GM10847 (cell line): ENCODE measurements at regions not wholly inside any gene's neighbourhood (a gene's known extent, or its start where the extent isn't known, plus 50 kb on each side); places are given as distances from the start of the nearest gene placed in this dataset.

Experiments used
- POLR2A ChIP-seq: IDR thresholded peaks from 2 replicates; pipeline ENCODE4 v1.6.1; 2011; ENCODE audit not compliant: insufficient read length; ENCODE audit errors: extremely low read depth

- TF ChIP-seq POLR2A = no peak
Observed at GRCh38 chr14:53692885-53693284, 263.7 kb downstream of the BMP4 start.

DNA sequence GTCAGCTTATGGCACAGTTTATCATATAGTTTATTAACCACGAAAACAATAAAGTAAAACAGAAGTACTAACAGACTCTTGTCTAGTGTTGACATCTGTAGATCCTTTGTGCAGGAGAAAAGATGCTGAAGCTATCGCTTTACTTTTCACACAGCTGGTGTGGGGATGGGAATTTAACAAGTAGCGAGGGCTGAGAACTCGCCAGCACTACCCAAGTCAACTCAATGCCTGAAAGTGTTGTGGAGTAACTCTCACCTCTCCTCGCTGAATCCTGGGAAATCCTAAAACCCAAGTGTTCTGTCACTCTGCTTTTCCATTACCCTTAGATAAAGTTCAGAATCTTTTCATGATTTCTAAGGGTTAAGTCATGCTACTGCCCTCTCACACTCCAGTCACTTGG, 264.2 kb downstream of the BMP4 start:
- TF ChIP-seq POLR2A = no peak

DNA sequence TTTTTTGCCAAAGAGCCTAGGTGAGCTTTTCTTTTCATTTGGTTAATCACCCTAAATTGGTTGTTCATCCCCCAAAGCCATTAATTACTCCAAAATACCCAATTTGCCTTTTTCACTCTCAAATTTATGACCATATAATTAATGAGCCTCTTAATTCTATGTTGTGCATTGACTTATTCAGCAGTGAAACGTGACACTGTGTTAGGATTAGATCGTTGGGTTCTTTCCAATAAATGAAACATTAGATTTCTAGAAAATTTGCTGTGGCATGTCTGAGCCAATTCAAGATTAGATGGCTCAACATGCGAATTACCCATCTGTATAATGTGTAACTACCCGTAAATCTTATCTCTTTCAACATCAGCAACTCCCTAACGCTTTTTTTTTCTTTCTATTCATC, 273.4 kb downstream of the BMP4 start:
- TF ChIP-seq POLR2A = no peak

DNA sequence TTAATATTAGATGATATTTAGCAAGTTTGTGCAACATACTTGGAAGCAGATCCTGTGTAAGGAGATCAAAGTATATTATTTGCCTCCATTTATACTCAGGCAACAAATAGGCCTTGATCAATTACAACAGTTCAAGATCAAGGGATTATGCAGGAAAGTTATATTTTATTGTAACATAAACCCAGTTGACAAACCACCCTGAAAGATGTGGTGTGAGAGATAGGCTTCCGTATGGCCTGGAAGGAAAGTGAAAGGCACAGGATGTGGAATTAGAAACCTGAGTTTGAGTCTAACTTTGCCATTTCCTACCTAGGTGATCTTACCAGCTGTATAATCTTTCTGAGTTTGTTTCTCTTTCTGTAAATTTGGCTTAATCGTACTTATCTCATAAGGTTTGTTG, 284.1 kb downstream of the BMP4 start:
- no peak for TF ChIP-seq POLR2A

DNA sequence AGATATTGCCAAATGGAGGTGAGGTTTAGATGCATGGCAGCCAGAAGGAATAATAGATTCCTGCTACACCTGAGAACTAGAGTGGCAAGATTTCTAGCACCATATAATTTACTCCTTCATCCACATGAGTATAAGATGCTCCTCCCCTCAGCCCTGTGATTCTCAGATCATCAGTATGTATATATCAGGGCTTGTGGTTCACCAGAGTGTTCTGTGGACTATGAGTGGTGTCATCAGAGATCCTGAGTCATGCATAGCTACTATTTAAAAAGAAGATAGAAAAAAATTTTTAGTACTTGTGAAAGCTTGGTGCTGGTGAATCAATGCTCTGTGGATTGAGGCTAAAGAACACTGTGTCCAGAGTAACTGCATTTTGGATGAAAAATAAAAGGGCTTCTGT, 285.9 kb downstream of the BMP4 start:
- TF ChIP-seq POLR2A = no peak

- TF ChIP-seq POLR2A = no peak
Observed at GRCh38 chr14:53668897-53669296, 287.7 kb downstream of the BMP4 start.

GRCh38 chr14:53663709-53664108, 292.9 kb downstream of the BMP4 start:
- TF ChIP-seq POLR2A = no peak

DNA sequence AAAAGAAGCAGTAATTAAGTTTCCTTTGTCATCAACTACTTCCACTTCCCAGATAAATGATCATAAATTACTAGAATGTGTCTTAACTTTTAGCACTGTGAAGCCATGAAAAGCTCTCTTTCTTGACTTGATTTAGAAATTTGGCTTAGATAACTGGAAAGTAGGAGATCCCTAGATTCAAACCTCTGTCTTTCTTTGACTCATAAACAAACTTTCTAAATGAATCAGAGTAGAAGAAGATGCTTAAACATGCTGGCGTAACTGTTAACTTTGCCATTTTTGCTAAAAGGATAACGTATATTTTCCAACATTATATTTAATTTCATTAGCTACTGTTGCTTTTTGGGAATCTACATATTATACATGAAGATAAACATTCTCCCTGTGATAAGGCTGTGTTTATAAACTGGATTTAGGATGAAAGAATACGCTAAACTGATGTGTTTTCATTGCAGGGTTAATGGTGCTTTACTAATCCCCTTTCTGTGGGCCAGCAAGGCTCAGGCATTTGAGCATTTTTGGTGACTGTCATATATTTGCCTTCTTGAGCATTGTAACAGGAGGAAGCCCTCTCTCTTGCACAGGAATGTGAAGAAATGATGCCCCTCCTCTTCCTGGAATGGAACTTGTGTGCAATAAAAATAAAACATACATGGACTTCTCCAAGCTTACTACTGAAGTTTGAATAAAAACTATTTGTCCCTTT, 301.4 kb downstream of the BMP4 start:
- TF ChIP-seq POLR2A = no peak

DNA sequence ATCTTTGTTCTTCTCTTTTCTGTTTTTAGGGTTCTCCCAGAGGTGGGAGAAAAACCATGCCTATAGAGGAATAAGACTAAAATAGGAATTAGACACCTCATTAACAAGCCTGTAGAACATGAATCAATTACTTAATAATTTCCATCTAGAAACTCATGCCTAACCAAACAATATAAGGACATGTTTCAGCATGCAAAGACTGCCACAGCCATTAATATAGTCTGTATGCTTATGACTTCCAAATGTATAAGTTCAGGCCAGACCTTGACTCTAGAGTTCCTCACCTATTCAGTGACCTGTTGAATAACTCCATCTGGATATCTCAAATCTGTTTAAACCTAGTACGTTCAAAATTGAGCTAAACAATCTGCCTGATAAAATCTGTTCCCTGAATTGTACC, 304.6 kb downstream of the BMP4 start:
- TF ChIP-seq POLR2A = no peak

- TF ChIP-seq POLR2A = no peak
Observed at GRCh38 chr14:53651096-53651740, 305.4 kb downstream of the BMP4 start.

GRCh38 chr14:53646925-53647324, 309.7 kb downstream of the BMP4 start:
- no peak for TF ChIP-seq POLR2A

- TF ChIP-seq POLR2A = no peak
Observed at GRCh38 chr14:53640695-53641094, 315.9 kb downstream of the BMP4 start.

GRCh38 chr14:53638966-53639365, 317.7 kb downstream of the BMP4 start:
- TF ChIP-seq POLR2A = no peak

DNA sequence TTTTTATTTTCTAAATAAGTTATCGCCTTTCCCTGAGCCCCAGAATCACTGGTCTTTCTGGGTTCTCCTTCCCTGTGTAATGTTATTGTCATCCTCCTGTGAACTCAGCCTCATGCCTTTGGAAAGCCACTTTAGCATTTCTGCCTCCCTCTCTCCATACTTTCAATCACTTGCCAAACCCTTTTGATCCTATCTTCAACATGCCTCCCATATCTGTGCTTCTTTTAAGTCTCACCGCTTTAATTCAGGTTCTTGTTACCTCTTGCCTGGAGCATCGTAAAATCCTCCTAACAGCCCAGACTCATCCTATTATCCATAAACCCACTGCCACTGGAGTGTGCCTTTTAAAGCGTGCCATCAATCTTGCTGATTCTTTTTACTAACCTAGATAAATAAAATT, 321.8 kb downstream of the BMP4 start:
- no peak for TF ChIP-seq POLR2A

- TF ChIP-seq POLR2A = no peak
Observed at GRCh38 chr14:53630336-53630735, 326.3 kb downstream of the BMP4 start.

DNA sequence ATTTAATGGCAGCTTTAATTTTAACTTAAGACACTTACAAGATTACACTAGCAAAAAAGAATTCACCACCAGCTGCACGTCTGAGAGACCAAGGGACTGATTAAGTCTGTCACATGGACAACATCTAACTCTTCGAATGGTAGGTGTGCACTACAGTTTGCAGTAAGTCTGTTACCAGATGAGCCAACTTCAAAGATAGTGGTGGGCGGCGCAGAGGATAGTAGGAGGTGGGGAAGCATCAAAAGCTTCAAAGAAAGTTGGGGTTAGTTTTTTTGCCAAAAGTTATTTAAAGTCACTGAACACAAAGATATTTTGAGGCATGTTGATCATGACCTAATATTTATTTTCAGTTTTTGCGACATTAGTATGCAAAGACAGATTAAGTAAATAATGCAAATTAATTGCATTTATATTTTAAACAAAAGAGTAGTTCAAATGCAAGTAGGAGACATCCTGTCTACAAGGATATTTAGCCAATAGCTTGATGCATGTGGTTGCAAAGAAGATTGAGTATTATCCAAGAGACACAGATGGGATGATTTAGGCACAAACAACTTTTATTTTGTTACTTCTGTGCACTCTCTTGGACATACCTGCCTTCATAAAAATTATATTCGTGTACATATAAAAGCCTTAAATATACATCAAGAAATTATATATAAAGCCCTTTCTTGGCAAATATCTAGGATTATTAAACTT, 327.7 kb downstream of the BMP4 start:
- no peak for TF ChIP-seq POLR2A

- TF ChIP-seq POLR2A = no peak
Observed at GRCh38 chr14:53628261-53628660, 328.4 kb downstream of the BMP4 start.

- no peak for TF ChIP-seq POLR2A
Observed at GRCh38 chr14:53626761-53627160, 329.9 kb downstream of the BMP4 start.
